IMR-90 (cell line): ENCODE measurements at regions not wholly inside any gene's neighbourhood (a gene's known extent, or its start where the extent isn't known, plus 50 kb on each side); places are given as distances from the start of the nearest gene placed in this dataset.

Source experiments
- ATAC-seq: fragments of 200-7000 bp; cut with Tn5 transposase; 2 replicates; pipeline ENCODE4 v1.9.1; 2020; ENCODE audit warnings: low read depth, mild to moderate bottlenecking, moderate library complexity
- BruUV-seq: library from RNA; stranded (reverse); fragments of 400-500 nt; replicated peaks from 2 replicates; lab custom pipeline; 2021; lab: Mats Ljungman, UMichigan
- CTCF ChIA-PET: fragments of 300-600 bp; formaldehyde crosslinking; extraction: SDS; loops from one replicate; lab custom pipeline; 2021; ENCODE audit warnings: antibody characterized with exemption; lab: Yijun Ruan, JAX
- POLR2A ChIA-PET: fragments of 300-600 bp; sonication (Branson Sonifier 250); formaldehyde crosslinking; loops from one replicate; lab custom pipeline; 2022; ENCODE audit warnings: antibody characterized with exemption; ENCODE audit not compliant: unreplicated experiment; lab: Charles Lee
- DNase-seq: peaks from one replicate; pipeline ENCODE4 v3.0.0; 2013
- H2AFZ ChIP-seq: replicated peaks from 2 replicates; pipeline ENCODE3; 2013; ENCODE audit warnings: low read length, mild to moderate bottlenecking; ENCODE audit not compliant: poor library complexity
- H2AK5ac ChIP-seq: 2 replicates; pipeline ENCODE4 v1.6.1; 2013; ENCODE audit warnings: low read depth, low read length, inconsistent platforms
- H2AK9ac ChIP-seq: replicated peaks from 2 replicates; pipeline ENCODE3; 2013; ENCODE audit warnings: mild to moderate bottlenecking, low read depth, low read length, moderate library complexity; ENCODE audit not compliant: poor library complexity
- H2BK120ac ChIP-seq: 2 replicates; pipeline ENCODE4 v1.6.1; 2013; ENCODE audit warnings: low read depth, low read length, inconsistent platforms
- H2BK15ac ChIP-seq: 3 replicates; pipeline ENCODE4 v1.6.1; 2013; ENCODE audit warnings: low read depth, low read length, inconsistent platforms
- H2BK20ac ChIP-seq: 2 replicates; pipeline ENCODE4 v1.6.1; 2013; ENCODE audit warnings: low read depth, mild to moderate bottlenecking, inconsistent platforms, low read length, moderate library complexity
- H2BK5ac ChIP-seq: 2 replicates; pipeline ENCODE4 v1.6.1; 2013; ENCODE audit warnings: mild to moderate bottlenecking, low read depth, low read length, inconsistent platforms; ENCODE audit not compliant: poor library complexity, severe bottlenecking
- H3K14ac ChIP-seq: replicated peaks from 2 replicates; pipeline ENCODE4 v1.6.1; 2013; ENCODE audit warnings: low read depth, low read length, inconsistent platforms
- H3K18ac ChIP-seq: 2 replicates; pipeline ENCODE4 v1.6.1; 2013; ENCODE audit warnings: low read depth, low read length, control low read depth
- H3K23ac ChIP-seq: 2 replicates; pipeline ENCODE4 v1.6.1; 2013; ENCODE audit warnings: low read depth, low read length, inconsistent platforms
- H3K27ac ChIP-seq: 2 replicates; pipeline ENCODE4 v1.5.1; 2013; ENCODE audit warnings: mild to moderate bottlenecking, control low read depth, low read length; ENCODE audit not compliant: insufficient read depth
- H3K27me3 ChIP-seq: 2 replicates; pipeline ENCODE4 v1.6.1; 2013; ENCODE audit warnings: low read length; ENCODE audit not compliant: control insufficient read depth, insufficient read depth
- H3K36me3 ChIP-seq: 2 replicates; pipeline ENCODE4 v1.6.1; 2013; ENCODE audit warnings: low read length, mixed read lengths; ENCODE audit not compliant: control insufficient read depth, insufficient read depth
- H3K4ac ChIP-seq: 2 replicates; pipeline ENCODE4 v1.6.1; 2013; ENCODE audit warnings: low read depth, low read length, inconsistent platforms
- H3K4me1 ChIP-seq: 2 replicates; pipeline ENCODE4 v1.6.1; 2013; ENCODE audit warnings: low read length, mixed read lengths; ENCODE audit not compliant: control insufficient read depth, insufficient read depth
- H3K4me2 ChIP-seq: 2 replicates; pipeline ENCODE4 v1.6.1; 2013; ENCODE audit warnings: low read depth, mild to moderate bottlenecking, control low read depth, low read length, moderate library complexity
- H3K4me3 ChIP-seq: 2 replicates; pipeline ENCODE4 v1.5.1; 2013; ENCODE audit warnings: low read depth, mild to moderate bottlenecking, control low read depth, low read length, moderate library complexity; ENCODE audit not compliant: insufficient read depth
- H3K56ac ChIP-seq: 2 replicates; pipeline ENCODE4 v1.6.1; 2013; ENCODE audit warnings: low read length, inconsistent platforms; ENCODE audit not compliant: insufficient read depth; ENCODE audit errors: extremely low read depth
- H3K79me1 ChIP-seq, 2 experiments: 2 replicates each; pipeline ENCODE4 v1.6.1; 2013; ENCODE audit warnings: low read length in 2 of 2, inconsistent platforms in 1 of 2, low read depth in 1 of 2
- H3K9ac ChIP-seq: 2 replicates; pipeline ENCODE4 v1.6.1; 2013; ENCODE audit warnings: low read depth, low read length, control low read depth
- H3K9me1 ChIP-seq: 2 replicates; pipeline ENCODE4 v1.6.1; 2013; ENCODE audit warnings: low read length, inconsistent platforms; ENCODE audit not compliant: insufficient read depth
- H3K9me3 ChIP-seq: 2 replicates; pipeline ENCODE4 v1.6.1; 2013; ENCODE audit warnings: low read length; ENCODE audit not compliant: control insufficient read depth, insufficient read depth
- H4K20me1 ChIP-seq: 2 replicates; pipeline ENCODE4 v1.6.1; 2013; ENCODE audit warnings: low read length, inconsistent platforms; ENCODE audit not compliant: insufficient read depth
- H4K5ac ChIP-seq: 2 replicates; pipeline ENCODE4 v1.6.1; 2013; ENCODE audit warnings: mild to moderate bottlenecking, low read depth, low read length, control low read depth
- H4K8ac ChIP-seq, 2 experiments: 2 replicates each; pipeline ENCODE4 v1.6.1; 2013; ENCODE audit warnings: low read depth in 2 of 2, low read length in 2 of 2, control low read depth in 1 of 2, inconsistent platforms in 1 of 2
- H4K91ac ChIP-seq: 2 replicates; pipeline ENCODE4 v1.6.1; 2013; ENCODE audit warnings: low read depth, low read length, inconsistent platforms; ENCODE audit not compliant: insufficient read depth
- BHLHE40 ChIP-seq: fragments of 150-350 bp; IDR thresholded peaks from 2 replicates; pipeline ENCODE4 v1.6.1; 2016; ENCODE audit warnings: mild to moderate bottlenecking, low read depth, low read length
- CEBPB ChIP-seq: IDR thresholded peaks from 2 replicates; pipeline ENCODE4 v1.6.1; 2012; ENCODE audit warnings: low read depth, low read length, improper control_type of control experiment
- CHD1 ChIP-seq: IDR thresholded peaks from 2 replicates; pipeline ENCODE4 v1.6.1; 2012; ENCODE audit warnings: low read depth, low read length, improper control_type of control experiment
- CTCF ChIP-seq: conservative IDR thresholded peaks from 2 replicates; pipeline ENCODE4 v1.5.1; 2012; ENCODE audit warnings: mild to moderate bottlenecking, low read depth, low read length, improper control_type of control experiment
- ELK1 ChIP-seq: fragments of 150-350 bp; IDR thresholded peaks from 2 replicates; pipeline ENCODE4 v1.6.1; 2016; ENCODE audit warnings: low read depth, mild to moderate bottlenecking, low read length, moderate library complexity, borderline replicate concordance
- FOS ChIP-seq: fragments of 150-350 bp; IDR thresholded peaks from 2 replicates; pipeline ENCODE4 v1.6.1; 2016; ENCODE audit warnings: low read depth, low read length
- MAFK ChIP-seq: IDR thresholded peaks from 2 replicates; pipeline ENCODE4 v1.6.1; 2012; ENCODE audit warnings: low read depth, low read length, improper control_type of control experiment
- MAZ ChIP-seq: IDR thresholded peaks from 2 replicates; pipeline ENCODE4 v1.6.1; 2012; ENCODE audit warnings: low read depth, mild to moderate bottlenecking, low read length, improper control_type of control experiment, moderate library complexity, borderline replicate concordance
- MXI1 ChIP-seq: IDR thresholded peaks from 2 replicates; pipeline ENCODE4 v1.6.1; 2012; ENCODE audit warnings: low read depth, mild to moderate bottlenecking, low read length, moderate library complexity, borderline replicate concordance
- NFE2L2 ChIP-seq: fragments of 150-350 bp; IDR thresholded peaks from 2 replicates; pipeline ENCODE4 v1.6.1; 2016; ENCODE audit warnings: low read depth, mild to moderate bottlenecking, low read length
- POLR2A ChIP-seq: IDR thresholded peaks from 2 replicates; pipeline ENCODE4 v1.6.1; 2012; ENCODE audit warnings: mild to moderate bottlenecking, low read depth, low read length
- RAD21 ChIP-seq: IDR thresholded peaks from 2 replicates; pipeline ENCODE4 v1.6.1; 2012; ENCODE audit warnings: low read length, improper control_type of control experiment
- RCOR1 ChIP-seq: IDR thresholded peaks from 2 replicates; pipeline ENCODE4 v1.6.1; 2012; ENCODE audit warnings: mild to moderate bottlenecking, low read length, improper control_type of control experiment; ENCODE audit not compliant: insufficient replicate concordance
- RFX5 ChIP-seq: IDR thresholded peaks from 2 replicates; pipeline ENCODE4 v1.8.0; 2012; ENCODE audit warnings: low read depth, mild to moderate bottlenecking, low read length, moderate library complexity
- SMC3 ChIP-seq: fragments of 150-350 bp; IDR thresholded peaks from 2 replicates; pipeline ENCODE4 v1.6.1; 2016; ENCODE audit warnings: low read depth, mild to moderate bottlenecking, antibody characterized with exemption, low read length, moderate library complexity
- USF2 ChIP-seq: fragments of 150-350 bp; IDR thresholded peaks from 2 replicates; pipeline ENCODE4 v1.6.1; 2017; ENCODE audit warnings: mild to moderate bottlenecking, antibody characterized with exemption, low read length, low read depth
- WGBS, 2 experiments: methylation state at CpG; one replicate each; pipeline versions ENCODE4 v1.1.5 to v1.1.7; 2013; ENCODE audit warnings: missing lambda C conversion rate in 2 of 2; ENCODE audit not compliant: insufficient read length in 1 of 2; ENCODE audit errors: extremely low coverage in 2 of 2; 5-methylcytosine and 5-hydroxymethylcytosine counted together
- dilution Hi-C: fragments of 300-500 bp; cut with HindIII; formaldehyde crosslinking; loops from one replicate; pipeline ENCODE4 v1.14.3; 2018; ENCODE audit warnings: low sequenced_read_pairs; ENCODE audit not compliant: unreplicated experiment
- in situ Hi-C: fragments of 300-500 bp; cut with MboI; formaldehyde crosslinking; loops from 3 replicates; pipeline ENCODE4 v1.14.3; 2019; ENCODE audit warnings: low sequenced_read_pairs, inconsistent platforms, mixed read lengths
- intact Hi-C: fragments of 100-400 bp; cut with micrococcal nuclease; formaldehyde crosslinking; loops from 2 replicates; pipeline ENCODE4 v1.10.0; 2022

- DNase-seq (no peak), ATAC-seq (no peak)
- Histone ChIP-seq H3K56ac (no peak overlapping the region), H3K9me1 (no peaks in the 10 kb centered on the region), H3K4me1 (no peaks in the 10 kb centered on the region), H3K27ac (no peak overlapping the region), H2AFZ (no peak overlapping the region), H3K9me3 (peaks cover 4% of the 10 kb centered on the region), H3K23ac (no peak overlapping the region), H3K9ac (no peak overlapping the region), H3K4me3 (no peak overlapping the region), H2BK20ac (no peak overlapping the region), H4K20me1 (no peaks in the 10 kb centered on the region), H2AK9ac (no peak overlapping the region), H3K14ac (no peak overlapping the region), H4K91ac (no peak overlapping the region), H2BK15ac (no peak overlapping the region), H3K4ac (no peak overlapping the region), H3K18ac (no peak overlapping the region), H3K36me3 (no peaks in the 10 kb centered on the region), H4K5ac (no peak overlapping the region), H3K27me3 (no peaks in the 10 kb centered on the region), H4K8ac (no peak overlapping the region), H3K79me1 (no peaks in the 10 kb centered on the region), H3K4me2 (no peak overlapping the region), H2BK5ac (no peak overlapping the region), H2BK120ac (no peak overlapping the region), H2AK5ac (no peak overlapping the region)
- no peak for TF ChIP-seq ELK1
- TF ChIP-seq BHLHE40: no peak
- TF ChIP-seq SMC3: no peak
- no peak for TF ChIP-seq MAZ
- no peak for TF ChIP-seq RFX5
- TF ChIP-seq CHD1: no peak
- no peak for TF ChIP-seq NFE2L2
- TF ChIP-seq CTCF: no peak
- no peak for TF ChIP-seq RCOR1
- no peak for TF ChIP-seq MAFK
- no peak for TF ChIP-seq RAD21
- TF ChIP-seq CEBPB: no peak
- TF ChIP-seq MXI1: no peak
- TF ChIP-seq FOS: no peak
- no peak for TF ChIP-seq USF2
- no peak for TF ChIP-seq POLR2A
- intact Hi-C loops: no loop called here
- dilution Hi-C loops: no loop called here
- WGBS, 2 experiments: no CpG with 5 or more reads among the region's 1 CpG
- in situ Hi-C loops: no loop called here
- no TSS peak for BruUV-seq
- CTCF ChIA-PET: no interaction called here
- POLR2A ChIA-PET: no interaction called here
Observed at GRCh38 chr11:29876192-29876591, 140.6 kb downstream of the KCNA4 start.
